ENCODE measurements at regions not wholly inside any gene's neighbourhood (a gene's known extent, or its start where the extent isn't known, plus 50 kb on each side); places are given as distances from the start of the nearest gene placed in this dataset.

DNA sequence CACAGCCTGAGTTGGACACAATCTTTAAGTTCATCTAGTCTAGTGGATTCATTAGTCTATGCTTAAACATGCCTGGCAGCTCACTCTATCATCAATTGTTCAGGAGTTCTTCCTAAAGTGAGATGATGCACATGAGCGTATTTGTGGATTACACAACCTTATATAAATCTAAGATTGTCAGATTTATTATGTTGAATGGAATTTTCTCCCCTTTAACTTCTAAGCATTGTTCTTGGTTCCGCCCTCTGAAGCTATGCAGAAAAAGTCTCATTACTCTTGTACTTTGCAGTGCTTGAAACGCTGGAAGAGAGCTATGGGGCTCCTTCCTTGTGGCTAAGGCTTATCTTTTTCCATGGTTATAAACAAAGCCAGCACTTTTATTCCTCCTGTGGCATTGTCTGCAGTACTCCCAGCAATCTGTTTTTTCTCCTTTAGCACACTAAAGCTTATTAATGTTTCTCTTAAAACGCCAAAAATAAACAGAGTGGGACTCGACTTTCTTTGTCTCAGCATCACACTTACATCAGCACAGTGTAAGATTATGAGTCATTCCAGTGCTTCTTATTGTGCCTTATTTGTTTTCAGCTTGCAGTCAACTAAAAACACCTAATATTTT lies 316.8 kb upstream of the CAMK1G start:
- DNase-seq: no peak
- TF ChIP-seq POLR2A (IDR thresholded peaks at IDR 0.05) (no peak), EP300 (IDR thresholded peaks at IDR 0.05) (no peak), CTCF (IDR thresholded peaks at IDR 0.05) (no peak)
- no peak overlapping the region for H3K4me3 ChIP-seq
- 34 to 42% (median 36%) methylated on average over 5 of the region's 5 CpGs for WGBS, 3 donors
- H3K27ac ChIP-seq: no peak overlapping the region
- no peaks in the 10 kb centered on the region for H3K36me3 ChIP-seq
- no peaks in the 10 kb centered on the region for H3K27me3 ChIP-seq
- intact Hi-C loops (cut with DNase I): no loop called here
- H3K9me3 ChIP-seq: no peaks in the 10 kb centered on the region
- H3K4me1 ChIP-seq (ENCODE audit: insufficient read depth): no peaks in the 10 kb centered on the region

DNA sequence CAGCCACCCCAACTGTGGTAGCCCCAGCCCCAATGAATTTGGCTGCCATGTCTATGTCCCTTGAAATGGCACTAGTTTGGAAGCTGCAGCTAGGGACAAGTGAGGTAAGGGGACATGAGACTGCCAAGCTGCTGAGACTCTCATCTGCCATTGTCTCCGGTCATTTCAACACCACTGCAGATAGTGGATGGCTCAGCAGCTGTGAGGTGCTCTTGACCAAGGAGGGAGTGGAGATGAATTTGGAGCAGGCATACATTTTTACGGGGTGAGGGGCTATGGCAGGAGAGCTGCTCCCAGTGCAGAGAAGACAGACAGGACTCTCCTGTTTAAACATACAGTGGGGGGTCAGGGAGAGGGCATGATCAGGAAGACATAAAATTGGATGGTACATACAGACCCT lies 315.5 kb upstream of the CAMK1G start:
- TF ChIP-seq EP300 (IDR thresholded peaks at IDR 0.05) (no peak), POLR2A (IDR thresholded peaks at IDR 0.05) (no peak), CTCF (IDR thresholded peaks at IDR 0.05) (no peak)
- intact Hi-C loops (cut with DNase I): no loop called here
- 83 to 88% (median 87%) methylated on average over 2 of the region's 2 CpGs for WGBS, 3 donors
- no peak for DNase-seq
- no peaks in the 10 kb centered on the region for H3K9me3 ChIP-seq
- H3K4me3 ChIP-seq: no peak overlapping the region
- no peaks in the 10 kb centered on the region for H3K27me3 ChIP-seq
- H3K36me3 ChIP-seq: no peaks in the 10 kb centered on the region
- no peaks in the 10 kb centered on the region for H3K4me1 ChIP-seq (ENCODE audit: insufficient read depth)
- no peak overlapping the region for H3K27ac ChIP-seq

DNA sequence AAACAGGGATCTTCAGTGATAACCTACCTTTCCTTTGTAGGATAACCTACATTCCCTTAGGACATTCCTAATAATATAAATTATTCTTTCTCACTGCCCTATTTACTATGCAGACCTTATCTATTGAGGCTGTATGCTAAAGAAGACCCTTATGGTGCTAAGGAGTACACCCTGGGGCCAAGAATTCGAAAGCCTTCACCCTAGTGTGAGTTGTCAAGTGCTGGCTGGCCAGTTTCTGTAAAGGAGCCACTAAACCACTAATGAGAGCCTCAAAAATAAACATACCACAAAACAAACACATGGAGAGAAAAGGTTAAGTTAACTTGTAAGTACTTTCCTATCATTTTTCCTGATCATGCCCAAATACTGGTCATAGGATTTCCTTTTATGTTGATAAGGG lies 315.0 kb upstream of the CAMK1G start:
- intact Hi-C loops (cut with DNase I): no loop called here
- Histone ChIP-seq H3K9me3 (no peaks in the 10 kb centered on the region), H3K27me3 (no peaks in the 10 kb centered on the region), H3K4me3 (no peak overlapping the region), H3K36me3 (no peaks in the 10 kb centered on the region), H3K4me1 (ENCODE audit: insufficient read depth) (no peaks in the 10 kb centered on the region), H3K27ac (no peak overlapping the region)
- TF ChIP-seq POLR2A (IDR thresholded peaks at IDR 0.05) (no peak), EP300 (IDR thresholded peaks at IDR 0.05) (no peak), CTCF (IDR thresholded peaks at IDR 0.05) (no peak)
- DNase-seq: no peak
- WGBS, 3 donors: 40 to 71% (median 61%) methylated on average over 1 of the region's 1 CpG

GRCh38 chr1:209276321-209276720 lies 307.2 kb upstream of the CAMK1G start:
- H3K27ac ChIP-seq: no peak overlapping the region
- WGBS, 3 donors: 51 to 69% (median 59%) methylated on average over 3 of the region's 3 CpGs
- H3K9me3 ChIP-seq: no peaks in the 10 kb centered on the region
- H3K36me3 ChIP-seq: no peaks in the 10 kb centered on the region
- H3K27me3 ChIP-seq: no peaks in the 10 kb centered on the region
- no peak for DNase-seq
- intact Hi-C loops (cut with DNase I): no loop called here
- H3K4me3 ChIP-seq: no peak overlapping the region
- TF ChIP-seq CTCF (IDR thresholded peaks at IDR 0.05) (no peak), EP300 (IDR thresholded peaks at IDR 0.05) (no peak), POLR2A (IDR thresholded peaks at IDR 0.05) (no peak)
- H3K4me1 ChIP-seq (ENCODE audit: insufficient read depth): no peaks in the 10 kb centered on the region
